Neural cell (in vitro differentiated cells): ENCODE measurements at regions not wholly inside any gene's neighbourhood (a gene's known extent, or its start where the extent isn't known, plus 50 kb on each side); places are given as distances from the start of the nearest gene placed in this dataset.

Experiments
- H2AFZ ChIP-seq: fragments of 200-600, 300-800 bp; sonication (generic), shearing (Covaris generic); 2 replicates; pipeline ENCODE4 v1.6.0; 2014; ENCODE audit warnings: low read depth, mild to moderate bottlenecking, antibody characterized with exemption, low read length, moderate library complexity
- H3F3A ChIP-seq: fragments of 200-600 bp; shearing (Covaris generic); 2 replicates; pipeline ENCODE4 v1.6.1; 2016; ENCODE audit warnings: mild to moderate bottlenecking, moderate library complexity, mixed read lengths, antibody characterized with exemption, low read length; ENCODE audit not compliant: insufficient read depth, poor library complexity, severe bottlenecking
- H3K27ac ChIP-seq: fragments of 200-600, 300-800 bp; sonication (generic), shearing (Covaris generic); 2 replicates; pipeline ENCODE4 v1.5.1; 2014; ENCODE audit warnings: mild to moderate bottlenecking, low read length, moderate library complexity
- H3K27me3 ChIP-seq: fragments of 300-800, 200-600 bp; sonication (generic), shearing (Covaris generic); 2 replicates; pipeline ENCODE4 v1.6.0; 2014; ENCODE audit warnings: mild to moderate bottlenecking, low read depth, low read length, moderate library complexity; ENCODE audit not compliant: insufficient read depth
- H3K36me3 ChIP-seq: fragments of 300-800, 200-600 bp; sonication (generic), shearing (Covaris generic); 2 replicates; pipeline ENCODE4 v1.5.1; 2014; ENCODE audit warnings: mild to moderate bottlenecking, antibody characterized with exemption, low read length, moderate library complexity; ENCODE audit not compliant: insufficient read depth
- H3K4me2 ChIP-seq: fragments of 300-800, 200-600 bp; sonication (generic), shearing (Covaris generic); 2 replicates; pipeline ENCODE4 v1.6.0; 2014; ENCODE audit warnings: mild to moderate bottlenecking, low read length
- H3K4me3 ChIP-seq: fragments of 300-800, 200-600 bp; sonication (generic), shearing (Covaris generic); 2 replicates; pipeline ENCODE4 v1.5.1; 2014; ENCODE audit warnings: mild to moderate bottlenecking, low read length, moderate library complexity
- H3K79me2 ChIP-seq: fragments of 200-600 bp; shearing (Covaris generic); replicated peaks from 2 replicates; pipeline ENCODE4 v1.6.0; 2014; ENCODE audit warnings: mild to moderate bottlenecking, low read length, moderate library complexity; ENCODE audit not compliant: insufficient read depth
- H3K9ac ChIP-seq: fragments of 300-800, 200-600 bp; sonication (generic), shearing (Covaris generic); 2 replicates; pipeline ENCODE4 v1.6.1; 2016; ENCODE audit warnings: mild to moderate bottlenecking, low read length, mixed read lengths
- H3K9me2 ChIP-seq: fragments of 200-600 bp; shearing (Covaris generic); 2 replicates; pipeline ENCODE4 v1.6.1; 2016; ENCODE audit warnings: mild to moderate bottlenecking, low read length, mixed read lengths; ENCODE audit not compliant: insufficient read depth
- H3K9me3 ChIP-seq: fragments of 200-600, 300-800 bp; sonication (generic), shearing (Covaris generic); 2 replicates; pipeline ENCODE4 v1.6.1; 2016; ENCODE audit warnings: mild to moderate bottlenecking, mixed run types, low read length, moderate library complexity, mixed read lengths
- H4K20me1 ChIP-seq: fragments of 200-600 bp; shearing (Covaris generic); 2 replicates; pipeline ENCODE4 v1.6.1; 2016; ENCODE audit warnings: mild to moderate bottlenecking, mixed run types; ENCODE audit not compliant: insufficient read depth
- CTCF ChIP-seq: fragments of 450-650 bp; IDR thresholded peaks from 2 replicates; pipeline ENCODE4 v1.5.1; 2014; ENCODE audit warnings: antibody characterized with exemption, mild to moderate bottlenecking, moderate library complexity; ENCODE audit not compliant: poor library complexity, severe bottlenecking
- EP300 ChIP-seq: fragments of 450-650 bp; conservative IDR thresholded peaks from 2 replicates; pipeline ENCODE4 v1.6.1; 2014; ENCODE audit warnings: antibody characterized with exemption, mild to moderate bottlenecking, moderate library complexity; ENCODE audit not compliant: poor library complexity, severe bottlenecking
- EZH2 ChIP-seq: fragments of 200-600, 300-800 bp; shearing (Covaris generic), sonication (generic); IDR thresholded peaks from 2 replicates; pipeline ENCODE4 v1.6.1; 2014; ENCODE audit warnings: antibody characterized with exemption, low read length, borderline replicate concordance, mild to moderate bottlenecking; ENCODE audit not compliant: insufficient read depth, poor library complexity, severe bottlenecking
- MXI1 ChIP-seq: fragments of 450-650 bp; conservative IDR thresholded peaks from 2 replicates; pipeline ENCODE4 v1.6.1; 2014; ENCODE audit warnings: antibody characterized with exemption, mild to moderate bottlenecking; ENCODE audit not compliant: poor library complexity, severe bottlenecking
- POLR2AphosphoS5 ChIP-seq: IDR thresholded peaks from 2 replicates; pipeline ENCODE4 v1.6.1; 2012
- RAD21 ChIP-seq: fragments of 450-650 bp; conservative IDR thresholded peaks from 2 replicates; pipeline ENCODE4 v1.6.1; 2014; ENCODE audit warnings: antibody characterized with exemption, mild to moderate bottlenecking, moderate library complexity
- REST ChIP-seq: IDR thresholded peaks from 2 replicates; pipeline ENCODE4 v1.6.1; 2012; ENCODE audit warnings: borderline replicate concordance
- SMC3 ChIP-seq: fragments of 450-650 bp; conservative IDR thresholded peaks from 2 replicates; pipeline ENCODE4 v1.6.1; 2014; ENCODE audit warnings: antibody characterized with exemption, mild to moderate bottlenecking, moderate library complexity; ENCODE audit not compliant: poor library complexity
- TAF1 ChIP-seq: IDR thresholded peaks from 2 replicates; pipeline ENCODE4 v1.6.1; 2012; ENCODE audit warnings: low read depth

DNA sequence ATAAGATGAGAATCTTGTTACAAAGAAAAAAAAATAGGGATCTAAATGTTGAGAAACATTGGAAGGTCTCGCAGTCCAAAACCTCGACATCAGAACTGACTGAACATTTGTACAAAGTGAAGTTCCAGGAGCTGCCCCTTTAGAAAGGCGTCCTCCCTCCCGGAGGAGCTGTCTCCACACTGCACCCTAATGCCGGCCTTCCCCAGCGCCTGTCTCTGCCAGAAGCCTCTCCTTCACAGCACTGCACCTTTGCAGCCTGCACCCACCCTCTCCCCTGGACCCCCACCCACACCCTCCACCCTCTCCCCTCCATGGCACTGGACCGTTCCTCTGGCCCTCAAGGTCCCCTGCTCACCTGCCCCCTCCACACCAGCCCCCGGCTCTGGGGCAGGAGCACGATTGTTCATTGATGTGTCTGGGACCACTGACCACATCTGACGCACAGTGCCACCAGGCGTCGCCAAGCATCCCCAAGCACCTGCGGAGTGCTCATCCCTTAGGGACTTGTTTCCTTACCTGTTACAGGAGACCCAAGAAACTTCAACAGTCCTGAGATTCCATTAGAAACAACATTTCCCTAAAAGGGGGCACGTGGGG, 90.3 kb upstream of the SNTG2 start:
- H3F3A ChIP-seq, result no peaks in the 10 kb centered on the region
- no peak overlapping the region for H3K9ac ChIP-seq
- H3K9me2 ChIP-seq, result no peaks in the 10 kb centered on the region
- H3K27me3 ChIP-seq, result no peaks in the 10 kb centered on the region
- no peak overlapping the region for H3K4me2 ChIP-seq
- H3K79me2 ChIP-seq, result no peaks in the 10 kb centered on the region
- TF ChIP-seq MXI1, result no peak
- no peak for TF ChIP-seq RAD21
- TF ChIP-seq EP300, result no peak
- no peak for TF ChIP-seq SMC3
- TF ChIP-seq REST, result no peak
- no peak for TF ChIP-seq TAF1
- TF ChIP-seq EZH2, result no peak
- TF ChIP-seq POLR2AphosphoS5, result no peak
- no peak for TF ChIP-seq CTCF
- no peak overlapping the region for H2AFZ ChIP-seq
- no peaks in the 10 kb centered on the region for H4K20me1 ChIP-seq
- H3K27ac ChIP-seq, result no peak overlapping the region
- H3K4me3 ChIP-seq, result no peak overlapping the region
- no peaks in the 10 kb centered on the region for H3K36me3 ChIP-seq
- no peaks in the 10 kb centered on the region for H3K9me3 ChIP-seq

DNA sequence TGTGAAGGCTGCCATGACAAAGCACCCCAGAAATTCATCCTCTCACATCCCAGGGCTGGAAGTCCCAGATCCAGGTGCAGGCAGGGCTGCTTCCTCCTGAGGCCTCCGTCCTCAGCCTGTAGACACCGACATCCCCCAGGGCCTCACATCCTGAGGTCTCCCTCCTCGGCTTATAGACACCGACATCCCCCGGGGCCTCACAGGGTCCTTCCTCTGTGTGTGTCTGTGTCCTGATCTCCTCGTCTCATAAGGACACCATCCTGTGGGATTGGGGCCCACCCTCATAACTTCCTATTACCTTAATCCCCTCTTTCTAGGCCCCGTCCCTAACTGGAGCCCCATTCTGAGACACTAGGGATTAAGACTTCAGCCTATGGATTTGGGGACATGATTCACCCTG, 92.0 kb upstream of the SNTG2 start:
- H3K9me2 ChIP-seq, result no peaks in the 10 kb centered on the region
- no peaks in the 10 kb centered on the region for H3K27me3 ChIP-seq
- no peaks in the 10 kb centered on the region for H3K79me2 ChIP-seq
- H3K9ac ChIP-seq, result no peak overlapping the region
- no peak overlapping the region for H3K4me3 ChIP-seq
- no peaks in the 10 kb centered on the region for H3F3A ChIP-seq
- no peak overlapping the region for H2AFZ ChIP-seq
- no peaks in the 10 kb centered on the region for H3K36me3 ChIP-seq
- no peak overlapping the region for H3K4me2 ChIP-seq
- H4K20me1 ChIP-seq, result no peaks in the 10 kb centered on the region
- TF ChIP-seq POLR2AphosphoS5 (no peak), CTCF (no peak), EP300 (no peak), SMC3 (no peak), REST (no peak), EZH2 (no peak), MXI1 (no peak), TAF1 (no peak), RAD21 (no peak)
- no peaks in the 10 kb centered on the region for H3K9me3 ChIP-seq
- no peak overlapping the region for H3K27ac ChIP-seq
